ENCODE measurements at regions not wholly inside any gene's neighbourhood (a gene's known extent, or its start where the extent isn't known, plus 50 kb on each side); places are given as distances from the start of the nearest gene placed in this dataset.
"Not testable (repeated sequence)": the region's sequence is repeated elsewhere in the genome, so short reads cannot be mapped to it uniquely, and the experiment has no call there.

- DNase-seq (ENCODE audit: low read depth), result no peak
These were observed 561.6 kb downstream of the ZBBX start for GRCh38 chr3:166818464-166818863.

- not testable (repeated sequence) for DNase-seq (ENCODE audit: low read depth)
These were observed 562.8 kb downstream of the ZBBX start for GRCh38 chr3:166817269-166817668.

GRCh38 chr3:166810741-166811445 lies 569.2 kb downstream of the ZBBX start:
- no peak for DNase-seq (ENCODE audit: low read depth)

GRCh38 chr3:166809520-166809919 lies 570.6 kb downstream of the ZBBX start:
- no peak for DNase-seq (ENCODE audit: low read depth)

- DNase-seq (ENCODE audit: low read depth), result no peak
These were observed 591.2 kb downstream of the ZBBX start for GRCh38 chr3:166788936-166789335.

GRCh38 chr3:166785876-166786275 lies 594.2 kb downstream of the ZBBX start:
- peak; percentile 2 for DNase-seq (ENCODE audit: low read depth)

GRCh38 chr3:166783206-166783605 lies 596.9 kb downstream of the ZBBX start:
- DNase-seq (ENCODE audit: low read depth), result no peak

GRCh38 chr3:166764698-166765318 lies 615.3 kb downstream of the ZBBX start:
- no peak for DNase-seq (ENCODE audit: low read depth)

GRCh38 chr3:166759736-166760513 lies 620.2 kb downstream of the ZBBX start:
- no peak for DNase-seq (ENCODE audit: low read depth)

- no peak for DNase-seq (ENCODE audit: low read depth)
These were observed 627.9 kb downstream of the ZBBX start for GRCh38 chr3:166752214-166752613.

- no peak for DNase-seq (ENCODE audit: low read depth)
These were observed 636.5 kb downstream of the ZBBX start for GRCh38 chr3:166743481-166744134.

GRCh38 chr3:166734734-166735133 lies 645.4 kb downstream of the ZBBX start:
- DNase-seq (ENCODE audit: low read depth), result no peak

- no peak for DNase-seq (ENCODE audit: low read depth)
These were observed 648.4 kb downstream of the ZBBX start for GRCh38 chr3:166731701-166732100.

- DNase-seq (ENCODE audit: low read depth), result no peak
These were observed 658.6 kb downstream of the ZBBX start for GRCh38 chr3:166721466-166721865.

GRCh38 chr3:166714206-166714605 lies 665.9 kb downstream of the ZBBX start:
- no peak for DNase-seq (ENCODE audit: low read depth)

GRCh38 chr3:166713787-166714186 lies 666.3 kb downstream of the ZBBX start:
- DNase-seq (ENCODE audit: low read depth), result no peak

- no peak for DNase-seq (ENCODE audit: low read depth)
These were observed 674.0 kb downstream of the ZBBX start for GRCh38 chr3:166706094-166706493.

GRCh38 chr3:166697495-166697894 lies 682.6 kb downstream of the ZBBX start:
- DNase-seq (ENCODE audit: low read depth), result no peak

GRCh38 chr3:166696103-166696502 lies 684.0 kb downstream of the ZBBX start:
- DNase-seq (ENCODE audit: low read depth), result no peak

GRCh38 chr3:166688665-166689064 lies 691.4 kb downstream of the ZBBX start:
- DNase-seq (ENCODE audit: low read depth), result no peak

GRCh38 chr3:166685246-166685645 lies 694.9 kb downstream of the ZBBX start:
- DNase-seq (ENCODE audit: low read depth), result no peak

GRCh38 chr3:166684077-166684476 lies 696.0 kb downstream of the ZBBX start:
- not testable (repeated sequence) for DNase-seq (ENCODE audit: low read depth)

GRCh38 chr3:166669781-166670180 lies 710.3 kb downstream of the ZBBX start:
- no peak for DNase-seq (ENCODE audit: low read depth)

Measured in non-pigmented ciliary epithelial cell (primary cell).